Transverse colon (tissue), 3 donors: ENCODE measurements at regions not wholly inside any gene's neighbourhood (a gene's known extent, or its start where the extent isn't known, plus 50 kb on each side); places are given as distances from the start of the nearest gene placed in this dataset.

ENCODE experiments used
- CTCF ChIP-seq, 5 experiments: fragments of 200-600 bp in 3 of 5; fragments of 450-650 bp in 2 of 5; sonication (generic) in 3 of 5; IDR thresholded peaks; 1 replicate in 2 of 5; 2 replicates in 3 of 5; pipeline ENCODE4 v1.5.1; 2016 to 2017; ENCODE audit warnings: antibody characterized with exemption in 5 of 5, inconsistent platforms in 3 of 5, mild to moderate bottlenecking in 2 of 5, moderate library complexity in 1 of 5
- EP300 ChIP-seq: sonication (generic); formaldehyde crosslinking; IDR thresholded peaks from one replicate; pipeline ENCODE4 v1.6.1; 2017; ENCODE audit warnings: antibody characterized with exemption, low read depth
- POLR2A ChIP-seq: fragments of 450-650 bp; IDR thresholded peaks from one replicate; pipeline ENCODE4 v1.6.1; 2016; ENCODE audit warnings: antibody characterized with exemption, mild to moderate bottlenecking, moderate library complexity

DNA sequence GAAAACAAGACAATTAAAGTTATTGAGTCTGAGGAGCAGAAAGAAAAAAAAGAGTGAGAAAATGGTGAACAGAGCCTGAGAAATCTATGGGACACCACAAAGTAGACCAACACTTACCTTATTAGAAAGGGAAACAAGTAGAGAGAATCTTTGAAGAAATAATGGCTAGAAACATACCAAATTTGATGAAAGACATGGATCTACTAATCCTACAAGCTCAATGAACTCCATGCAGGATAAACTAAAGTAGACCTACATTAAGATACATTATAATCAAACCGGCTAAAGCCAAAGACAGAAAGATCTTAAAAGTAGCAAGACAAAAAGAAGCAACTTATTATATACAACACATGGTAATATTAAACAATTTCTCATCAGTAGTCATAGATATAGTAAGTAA lies 782.3 kb upstream of the GHITM start:
- TF ChIP-seq CTCF (IDR thresholded peaks at IDR 0.05) (no peak), POLR2A (no peak), EP300 (no peak)
